ENCODE measurements at regions not wholly inside any gene's neighbourhood (a gene's known extent, or its start where the extent isn't known, plus 50 kb on each side); places are given as distances from the start of the nearest gene placed in this dataset.

- Histone ChIP-seq H3K27me3 (replicated peaks; ENCODE audit: control insufficient read depth, insufficient read depth, low read length) (no peaks in the 10 kb centered on the region), H3K36me3 (ENCODE audit: control insufficient read depth, insufficient read depth, low read length) (no peaks in the 10 kb centered on the region), H3K4me3 (replicated peaks; ENCODE audit: low read depth, low read length) (no peak overlapping the region)
- no peak for DNase-seq (ENCODE audit: extremely low read depth, insufficient read length)
- TF ChIP-seq CTCF (IDR thresholded peaks at IDR 0.05; ENCODE audit: insufficient read depth, low read length, poor library complexity, severe bottlenecking), result no peak
Measured at GRCh38 chr5:110842948-110843347, 104.1 kb downstream of the SLC25A46 start.

GRCh38 chr5:110844251-110844650 lies 105.4 kb downstream of the SLC25A46 start:
- DNase-seq (ENCODE audit: extremely low read depth, insufficient read length), result no peak
- no peak for TF ChIP-seq CTCF (IDR thresholded peaks at IDR 0.05; ENCODE audit: insufficient read depth, low read length, poor library complexity, severe bottlenecking)
- no peaks in the 10 kb centered on the region for H3K27me3 ChIP-seq (replicated peaks; ENCODE audit: control insufficient read depth, insufficient read depth, low read length)
- no peaks in the 10 kb centered on the region for H3K36me3 ChIP-seq (ENCODE audit: control insufficient read depth, insufficient read depth, low read length)
- H3K4me3 ChIP-seq (replicated peaks; ENCODE audit: low read depth, low read length), result no peak overlapping the region

GRCh38 chr5:110846398-110847001 lies 107.7 kb downstream of the SLC25A46 start:
- TF ChIP-seq CTCF (IDR thresholded peaks at IDR 0.05; ENCODE audit: insufficient read depth, low read length, poor library complexity, severe bottlenecking), result no peak
- Histone ChIP-seq H3K27me3 (replicated peaks; ENCODE audit: control insufficient read depth, insufficient read depth, low read length) (no peaks in the 10 kb centered on the region), H3K36me3 (ENCODE audit: control insufficient read depth, insufficient read depth, low read length) (no peaks in the 10 kb centered on the region), H3K4me3 (replicated peaks; ENCODE audit: low read depth, low read length) (no peak overlapping the region)
- DNase-seq (ENCODE audit: extremely low read depth, insufficient read length), result no peak

GRCh38 chr5:110851357-110851756 lies 112.5 kb downstream of the SLC25A46 start:
- no peaks in the 10 kb centered on the region for H3K36me3 ChIP-seq (ENCODE audit: control insufficient read depth, insufficient read depth, low read length)
- no peak for DNase-seq (ENCODE audit: extremely low read depth, insufficient read length)
- H3K4me3 ChIP-seq (replicated peaks; ENCODE audit: low read depth, low read length), result no peak overlapping the region

GRCh38 chr5:110852053-110852452 lies 113.2 kb downstream of the SLC25A46 start:
- Histone ChIP-seq H3K27me3 (replicated peaks; ENCODE audit: control insufficient read depth, insufficient read depth, low read length) (no peaks in the 10 kb centered on the region), H3K4me3 (replicated peaks; ENCODE audit: low read depth, low read length) (no peak overlapping the region), H3K36me3 (ENCODE audit: control insufficient read depth, insufficient read depth, low read length) (no peaks in the 10 kb centered on the region)
- DNase-seq (ENCODE audit: extremely low read depth, insufficient read length), result peak; percentile 34
- no peak for TF ChIP-seq CTCF (IDR thresholded peaks at IDR 0.05; ENCODE audit: insufficient read depth, low read length, poor library complexity, severe bottlenecking)

More at GRCh38 chr5:110851357-110851756, 112.5 kb downstream of the SLC25A46 start:
- TF ChIP-seq CTCF (IDR thresholded peaks at IDR 0.05; ENCODE audit: insufficient read depth, low read length, poor library complexity, severe bottlenecking), result no peak
- no peaks in the 10 kb centered on the region for H3K27me3 ChIP-seq (replicated peaks; ENCODE audit: control insufficient read depth, insufficient read depth, low read length)

GRCh38 chr5:110852541-110852940 lies 113.7 kb downstream of the SLC25A46 start:
- Histone ChIP-seq H3K36me3 (ENCODE audit: control insufficient read depth, insufficient read depth, low read length) (no peaks in the 10 kb centered on the region), H3K27me3 (replicated peaks; ENCODE audit: control insufficient read depth, insufficient read depth, low read length) (no peaks in the 10 kb centered on the region), H3K4me3 (replicated peaks; ENCODE audit: low read depth, low read length) (no peak overlapping the region)
- no peak for DNase-seq (ENCODE audit: extremely low read depth, insufficient read length)
- TF ChIP-seq CTCF (IDR thresholded peaks at IDR 0.05; ENCODE audit: insufficient read depth, low read length, poor library complexity, severe bottlenecking), result no peak

Measured in GM06990 (cell line).